ENCODE measurements at regions not wholly inside any gene's neighbourhood (a gene's known extent, or its start where the extent isn't known, plus 50 kb on each side); places are given as distances from the start of the nearest gene placed in this dataset.

- DNase-seq (peak in 1 of 2 donors; percentile 68), ATAC-seq (no peak)
- no peaks in the 10 kb centered on the region for H3K9me3 ChIP-seq (ENCODE audit: control insufficient read depth, insufficient read depth, low read length)
- H3K27ac ChIP-seq (ENCODE audit: low read length) = no peak overlapping the region
- Mint-ChIP-seq H3K9me3 (peaks cover 0 to 2% of the 10 kb centered on the region in 2 donors), H3K27ac (no peak overlapping the region), H3K4me3 (peak overlapping the region; percentile 25), H3K27me3 (ENCODE audit: low read depth in 2 of 2) (peaks cover 0 to 30% of the 10 kb centered on the region in 2 donors), H3K4me1 (peaks cover 8 to 11% of the 10 kb centered on the region in 2 donors), H3K36me3 (no peaks in the 10 kb centered on the region)
- intact Hi-C loops (cut with micrococcal nuclease) = no loop called here
- H3K36me3 ChIP-seq (ENCODE audit: control insufficient read depth, insufficient read depth, low read length) = no peaks in the 10 kb centered on the region
- no peak for TF ChIP-seq CTCF (IDR thresholded peaks at IDR 0.05)
- no peaks in the 10 kb centered on the region for H3K27me3 ChIP-seq (ENCODE audit: control insufficient read depth, insufficient read depth, low read length)
- peaks cover 28% of the 10 kb centered on the region for H3K4me1 ChIP-seq (ENCODE audit: control insufficient read depth, insufficient read depth, low read length)
- WGBS (ENCODE audit: insufficient coverage) = 75% methylated on average over 18 of the region's 19 CpGs
- H3K4me3 ChIP-seq (ENCODE audit: low read length) = no peak overlapping the region
These were observed 323.6 kb downstream of the BCOR start for GRCh38 chrX:39773923-39774773.

DNA sequence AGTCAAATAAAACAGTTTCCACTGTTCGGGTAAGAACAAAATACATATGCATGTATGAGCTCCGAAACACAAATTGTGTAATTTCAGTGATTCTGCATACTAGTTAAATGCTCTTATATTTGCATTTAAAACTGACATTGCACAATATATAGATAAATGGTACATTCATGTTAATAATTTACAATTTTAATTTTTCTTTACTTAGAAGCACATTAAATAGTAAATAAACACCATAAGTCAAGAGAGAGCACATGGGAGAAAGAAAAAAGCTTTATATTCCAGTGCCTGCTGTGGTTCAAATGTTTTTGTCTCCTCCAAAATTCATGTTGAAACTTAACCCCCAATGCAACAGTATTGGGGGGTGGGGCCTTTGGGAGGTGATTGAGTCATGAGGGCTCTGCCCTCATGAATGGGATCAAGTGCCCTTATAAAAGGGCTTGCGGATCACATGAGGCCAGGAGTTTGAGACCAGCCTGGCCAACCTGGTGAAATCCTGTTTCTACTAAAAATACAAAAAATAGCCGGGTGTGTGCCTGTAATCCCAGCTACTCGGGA is 322.9 kb downstream of the BCOR start:
- no peak for TF ChIP-seq CTCF (IDR thresholded peaks at IDR 0.05)
- no peak for ATAC-seq
- no peak overlapping the region for H3K4me3 Mint-ChIP-seq
- no peaks in the 10 kb centered on the region for H3K27me3 ChIP-seq (ENCODE audit: control insufficient read depth, insufficient read depth, low read length)
- no peaks in the 10 kb centered on the region for H3K36me3 ChIP-seq (ENCODE audit: control insufficient read depth, insufficient read depth, low read length)
- WGBS (ENCODE audit: insufficient coverage) = 93% methylated on average over 3 of the region's 5 CpGs
- no peak for DNase-seq
- no peaks in the 10 kb centered on the region for H3K9me3 ChIP-seq (ENCODE audit: control insufficient read depth, insufficient read depth, low read length)
- peaks cover 0 to 2% of the 10 kb centered on the region in 2 donors for H3K9me3 Mint-ChIP-seq
- peaks cover 28% of the 10 kb centered on the region for H3K4me1 ChIP-seq (ENCODE audit: control insufficient read depth, insufficient read depth, low read length)
- H3K27ac Mint-ChIP-seq = no peak overlapping the region
- intact Hi-C loops (cut with micrococcal nuclease) = no loop called here
- H3K4me3 ChIP-seq (ENCODE audit: low read length) = no peak overlapping the region
- no peaks in the 10 kb centered on the region for H3K36me3 Mint-ChIP-seq
- H3K27me3 Mint-ChIP-seq (ENCODE audit: low read depth in 2 of 2) = peaks cover 0 to 30% of the 10 kb centered on the region in 2 donors
- no peak overlapping the region for H3K27ac ChIP-seq (ENCODE audit: low read length)
- H3K4me1 Mint-ChIP-seq = peaks cover 8 to 11% of the 10 kb centered on the region in 2 donors

DNA sequence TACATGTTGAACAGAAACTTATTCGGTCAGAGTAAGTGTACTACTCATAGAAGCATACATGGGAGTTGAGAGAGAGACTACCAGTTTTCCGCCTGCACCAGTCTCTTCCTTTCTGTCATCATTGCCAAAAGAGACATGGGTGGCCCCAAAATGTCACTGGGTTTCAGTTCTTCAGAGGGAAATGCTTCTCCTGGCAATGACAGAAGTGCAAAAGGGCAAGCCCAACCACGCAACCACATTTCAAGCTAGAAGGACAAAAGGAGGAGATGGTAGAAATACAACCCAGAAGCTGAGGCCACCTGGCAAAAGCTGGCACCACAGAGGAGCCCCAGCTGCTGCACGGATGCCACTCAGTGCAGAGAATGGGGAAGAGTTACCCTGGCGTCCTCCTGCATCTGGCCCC is 320.1 kb downstream of the BCOR start:
- DNase-seq (no peak), ATAC-seq (no peak)
- Histone ChIP-seq H3K27ac (ENCODE audit: low read length) (no peak overlapping the region), H3K27me3 (ENCODE audit: control insufficient read depth, insufficient read depth, low read length) (no peaks in the 10 kb centered on the region), H3K4me1 (ENCODE audit: control insufficient read depth, insufficient read depth, low read length) (peaks cover 14% of the 10 kb centered on the region), H3K9me3 (ENCODE audit: control insufficient read depth, insufficient read depth, low read length) (no peaks in the 10 kb centered on the region), H3K36me3 (ENCODE audit: control insufficient read depth, insufficient read depth, low read length) (no peaks in the 10 kb centered on the region), H3K4me3 (ENCODE audit: low read length) (no peak overlapping the region)
- no peaks in the 10 kb centered on the region for H3K9me3 Mint-ChIP-seq
- TF ChIP-seq CTCF (IDR thresholded peaks at IDR 0.05) = no peak
- no peak overlapping the region for H3K27ac Mint-ChIP-seq
- H3K27me3 Mint-ChIP-seq (ENCODE audit: low read depth in 2 of 2) = peaks cover 0 to 17% of the 10 kb centered on the region in 2 donors
- H3K4me1 Mint-ChIP-seq = no peaks in the 10 kb centered on the region
- intact Hi-C loops (cut with micrococcal nuclease) = no loop called here
- WGBS (ENCODE audit: insufficient coverage) = 43% methylated on average over 2 of the region's 5 CpGs
- H3K4me3 Mint-ChIP-seq = no peak overlapping the region
- H3K36me3 Mint-ChIP-seq = no peaks in the 10 kb centered on the region

Measured in natural killer cell (primary cell).